Breast epithelium (tissue), 3 donors: ENCODE measurements at regions not wholly inside any gene's neighbourhood (a gene's known extent, or its start where the extent isn't known, plus 50 kb on each side); places are given as distances from the start of the nearest gene placed in this dataset.

ENCODE experiments used
- CTCF ChIP-seq, 3 donors: fragments of 450-650 bp; IDR thresholded peaks; one replicate each; pipeline ENCODE4 v1.5.1; 2016 to 2017; ENCODE audit warnings: antibody characterized with exemption in 3 of 3, mild to moderate bottlenecking in 3 of 3, moderate library complexity in 3 of 3
- POLR2A ChIP-seq: fragments of 450-650 bp; IDR thresholded peaks from one replicate; pipeline ENCODE4 v1.6.1; 2016; ENCODE audit warnings: antibody characterized with exemption, mild to moderate bottlenecking, moderate library complexity
- POLR2AphosphoS5 ChIP-seq, 3 donors: sonication (generic); formaldehyde crosslinking; IDR thresholded peaks; one replicate each; pipeline ENCODE4 v1.6.1; 2017; ENCODE audit warnings: antibody characterized with exemption in 3 of 3

GRCh38 chr9:134518004-134518606 lies 123.5 kb upstream of the COL5A1 start:
- no peak for TF ChIP-seq CTCF (IDR thresholded peaks at IDR 0.05)
- TF ChIP-seq POLR2A = no peak
- peak in 1 of 3 donors; percentile 43 for TF ChIP-seq POLR2AphosphoS5 (IDR thresholded peaks at IDR 0.05)
